Amniotic stem cell (primary cell): ENCODE measurements at regions not wholly inside any gene's neighbourhood (a gene's known extent, or its start where the extent isn't known, plus 50 kb on each side); places are given as distances from the start of the nearest gene placed in this dataset.
"Not testable (repeated sequence)": the region's sequence is repeated elsewhere in the genome, so short reads cannot be mapped to it uniquely, and the experiment has no call there.

ENCODE experiments used
- DNase-seq: peaks from one replicate; lab custom pipeline; 2025; lab: John Stamatoyannopoulos, UW

DNA sequence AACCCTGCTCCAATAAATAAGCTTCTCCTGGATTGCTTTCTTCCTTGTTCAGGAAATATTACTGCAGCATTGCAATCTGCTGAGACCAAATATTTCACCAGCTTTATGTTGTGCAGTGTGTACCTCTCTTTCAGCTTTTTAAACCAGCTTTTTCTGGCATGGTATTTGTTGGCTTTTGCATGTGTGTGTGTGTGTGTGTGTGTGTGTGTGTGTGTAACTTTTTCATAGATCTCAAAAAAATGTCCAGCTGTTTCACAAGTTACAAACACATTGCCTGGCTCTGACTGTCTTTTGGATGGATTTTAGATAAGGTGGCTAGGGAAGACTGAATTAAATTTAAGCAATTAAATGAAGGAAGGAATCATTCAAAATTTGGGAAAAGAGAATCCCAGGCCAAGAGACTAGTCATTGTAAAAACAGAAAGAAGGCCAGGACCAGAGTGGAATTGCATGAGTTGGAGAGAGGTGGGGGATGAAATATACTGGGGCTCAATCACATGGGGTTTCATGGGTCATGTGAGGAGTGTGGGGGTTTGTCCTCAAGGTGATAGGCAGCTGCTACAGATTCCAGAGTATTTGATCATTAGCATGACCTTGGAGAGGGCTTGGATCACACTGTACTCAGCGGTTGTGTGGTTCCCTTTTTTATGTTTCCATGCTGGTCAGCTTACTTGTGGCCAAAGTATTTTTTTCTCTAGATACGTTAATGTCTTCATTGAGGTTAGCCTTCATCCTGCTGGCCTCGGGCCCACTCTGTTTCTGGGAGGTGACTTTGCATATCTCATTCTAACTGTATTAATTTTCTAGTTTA lies 357.7 kb upstream of the BOD1L1 start:
- no peak for DNase-seq

DNA sequence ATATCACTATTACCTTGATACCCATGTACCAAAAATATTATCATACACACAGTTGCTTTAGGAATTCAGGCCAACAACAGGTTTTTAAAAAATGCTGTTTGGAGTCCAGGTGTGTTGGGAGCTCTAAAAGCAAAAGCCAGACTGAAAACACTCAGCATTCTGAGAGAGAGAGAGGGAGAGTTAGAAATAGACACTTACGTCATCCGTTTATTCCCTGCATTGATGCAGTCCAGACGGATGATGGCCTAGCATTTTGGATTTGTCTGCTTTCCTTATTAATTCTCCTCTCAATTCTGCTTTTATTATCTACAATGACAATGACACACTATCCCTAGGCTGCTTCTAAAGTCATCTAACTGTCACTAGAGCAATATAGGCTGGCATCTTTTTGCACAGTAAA lies 358.3 kb upstream of the BOD1L1 start:
- DNase-seq, result no peak

DNA sequence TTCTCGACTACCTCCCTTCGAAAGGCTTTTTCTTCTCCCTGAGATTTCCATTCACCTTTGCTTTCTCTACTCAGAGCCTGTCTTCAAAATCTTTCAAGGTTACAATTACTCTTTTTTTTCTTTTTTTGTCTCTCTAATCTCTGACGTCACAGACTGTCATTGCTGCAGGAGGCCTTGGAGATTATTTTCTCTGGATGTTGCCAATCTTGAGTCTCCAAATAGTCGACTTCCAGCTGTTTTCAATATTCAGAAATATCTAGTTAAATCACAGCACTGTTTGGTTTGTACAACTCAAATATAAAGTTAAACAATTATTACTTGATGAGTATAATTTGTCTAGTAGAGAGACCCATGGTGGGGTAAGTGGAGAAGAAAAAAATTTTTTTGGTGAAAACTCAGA lies 359.0 kb upstream of the BOD1L1 start:
- DNase-seq, result no peak

DNA sequence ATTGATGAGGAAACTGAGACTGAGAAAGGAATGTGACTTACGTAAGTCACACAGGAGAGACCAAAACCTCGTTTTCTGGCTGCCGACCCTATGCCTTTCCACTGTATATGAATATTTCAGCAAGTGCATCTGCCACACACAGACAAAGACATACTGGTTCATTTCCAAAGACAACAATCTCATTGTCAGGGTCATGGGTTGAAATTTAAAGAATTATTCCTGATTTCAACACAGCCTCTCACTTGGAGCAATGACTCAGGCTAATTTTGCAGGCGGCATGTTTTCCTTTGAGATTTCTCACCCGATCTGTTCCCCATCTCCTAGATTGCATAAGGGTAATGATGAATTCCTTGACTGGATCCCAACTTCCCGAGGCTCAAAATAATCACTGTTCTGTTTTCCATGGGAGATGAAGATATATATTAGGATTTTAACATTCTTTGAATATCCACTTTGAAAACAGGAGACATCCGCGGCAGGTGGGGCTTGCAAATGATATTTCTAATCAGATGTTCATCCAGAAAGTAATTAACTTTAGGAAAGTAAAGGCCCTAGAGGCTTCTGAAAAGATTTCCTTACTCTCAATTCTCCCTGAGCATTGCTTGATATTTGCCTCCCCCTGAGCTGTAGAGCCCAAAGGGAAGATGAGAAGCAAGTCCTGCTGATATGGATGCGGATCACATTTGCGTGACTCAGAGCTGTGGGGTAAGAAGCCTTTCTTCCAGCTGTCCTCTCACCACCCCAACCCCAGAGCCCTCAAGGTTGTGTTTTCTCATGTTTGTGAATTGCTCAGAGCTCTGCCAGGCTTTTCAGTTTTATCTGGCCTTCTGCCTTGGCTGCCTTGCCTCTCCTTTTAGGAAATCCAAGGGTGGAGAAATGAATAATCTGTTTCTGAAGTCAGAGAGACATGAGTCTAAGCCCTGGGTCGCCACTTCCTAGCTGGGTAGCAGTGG lies 361.1 kb upstream of the BOD1L1 start:
- peak; percentile 81 for DNase-seq

DNA sequence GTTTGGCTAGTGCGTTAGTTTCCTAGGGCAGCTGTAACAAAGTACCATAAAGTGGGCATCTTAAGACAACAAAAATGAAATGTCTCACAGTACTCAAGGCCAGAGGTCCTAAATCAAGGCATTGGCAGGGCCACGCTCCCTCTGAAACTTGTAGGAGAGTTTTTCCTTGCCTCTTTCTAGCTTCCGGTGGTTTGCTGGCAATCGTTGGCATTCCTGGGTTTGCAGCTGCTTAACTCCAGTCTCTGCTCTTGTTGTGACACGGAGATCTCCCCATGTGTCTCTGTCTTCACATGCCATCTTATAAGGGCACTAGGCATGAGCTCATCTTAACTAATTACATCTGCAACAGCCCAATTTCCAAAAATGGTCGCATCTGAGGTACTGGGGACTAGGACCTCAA lies 362.0 kb upstream of the BOD1L1 start:
- no peak for DNase-seq

DNA sequence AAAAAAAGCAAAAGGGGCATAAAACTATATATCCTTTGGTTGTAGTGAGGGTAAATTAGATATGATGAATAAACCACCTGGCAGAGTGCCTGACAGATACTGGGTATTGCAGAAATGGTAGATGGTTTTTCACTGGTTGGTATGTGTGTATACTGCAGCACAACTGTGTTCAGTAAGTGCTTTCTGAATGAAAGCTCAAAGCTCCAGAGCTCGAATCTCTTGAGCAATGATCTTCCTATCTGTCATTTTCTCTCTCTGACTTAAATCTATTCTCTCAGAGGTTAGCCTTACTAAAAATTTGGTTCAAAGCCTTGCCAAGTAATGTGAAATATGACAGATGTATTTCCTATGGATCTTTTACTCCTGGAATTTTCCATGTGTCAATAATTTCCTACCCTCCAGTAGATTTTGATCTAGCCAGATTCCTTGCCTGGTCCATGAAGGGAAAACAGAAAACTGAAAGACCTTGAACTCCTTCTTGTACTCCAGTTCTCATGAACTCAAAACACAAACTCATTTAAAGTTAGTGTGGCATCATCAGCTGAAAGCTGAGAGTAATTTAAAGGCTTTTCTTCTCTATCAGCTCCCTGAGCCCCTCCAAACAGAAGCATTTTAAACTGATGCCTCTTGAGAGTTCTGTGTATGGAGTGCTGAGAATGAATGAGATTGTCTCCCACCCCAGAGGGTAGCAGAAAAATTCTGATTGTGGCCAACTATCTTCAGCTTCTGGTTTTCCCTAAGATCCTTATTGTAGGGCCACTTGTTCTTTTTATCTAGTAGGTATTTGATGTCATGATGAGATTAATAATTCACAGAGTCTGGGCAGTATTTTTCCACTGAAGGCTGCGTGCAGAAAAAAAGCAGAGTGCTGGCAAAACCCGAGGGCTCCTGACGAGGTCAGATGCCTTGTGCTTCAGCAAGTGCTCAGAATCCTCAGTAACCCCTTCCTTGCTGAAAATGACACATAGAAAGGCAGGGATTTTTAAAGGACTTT lies 363.4 kb upstream of the BOD1L1 start:
- no peak for DNase-seq

DNA sequence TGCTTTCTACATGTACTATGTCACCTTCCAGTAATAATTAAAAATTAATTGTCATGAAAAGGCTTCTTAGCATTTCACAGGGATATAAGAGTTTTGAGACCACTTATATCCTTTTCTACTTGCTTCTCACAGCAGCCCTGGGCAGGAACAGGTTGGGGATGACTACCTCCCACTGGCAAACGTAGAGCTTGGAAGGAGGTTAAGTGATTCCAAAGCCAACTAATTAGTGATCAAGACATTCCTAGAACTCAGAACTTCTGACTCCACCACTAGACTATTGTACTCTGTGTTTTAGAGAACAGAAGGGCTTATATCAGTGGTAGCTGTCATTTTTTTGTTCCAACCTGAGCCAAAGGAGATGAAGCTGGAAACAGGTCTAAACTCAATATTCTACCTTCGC lies 364.5 kb upstream of the BOD1L1 start:
- no peak for DNase-seq

DNA sequence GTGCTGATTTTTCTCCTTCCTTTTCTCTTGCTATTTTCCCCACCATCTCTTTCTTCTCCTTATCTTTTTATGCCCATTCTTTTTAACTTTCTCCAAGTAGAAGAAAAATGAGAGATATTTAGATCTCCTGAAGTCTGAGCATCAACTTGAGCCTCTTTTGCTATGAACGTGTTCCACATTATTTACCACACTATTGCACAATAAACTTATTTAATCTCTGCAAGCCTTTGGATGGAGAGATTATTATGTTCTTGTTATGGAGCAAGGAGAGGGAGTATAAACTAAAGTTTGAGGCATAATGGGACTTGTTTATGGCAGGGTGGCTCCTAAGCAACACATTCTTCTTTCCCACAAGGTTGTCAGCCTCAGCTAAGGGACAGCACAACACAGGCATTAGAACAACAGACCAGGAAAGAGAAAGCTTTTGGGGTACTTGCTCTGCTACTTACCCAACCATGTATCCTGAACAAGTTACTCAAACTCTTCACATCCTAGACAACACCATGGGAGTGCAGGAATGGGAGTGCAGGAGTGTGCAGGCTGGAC lies 365.5 kb upstream of the BOD1L1 start:
- no peak for DNase-seq

DNA sequence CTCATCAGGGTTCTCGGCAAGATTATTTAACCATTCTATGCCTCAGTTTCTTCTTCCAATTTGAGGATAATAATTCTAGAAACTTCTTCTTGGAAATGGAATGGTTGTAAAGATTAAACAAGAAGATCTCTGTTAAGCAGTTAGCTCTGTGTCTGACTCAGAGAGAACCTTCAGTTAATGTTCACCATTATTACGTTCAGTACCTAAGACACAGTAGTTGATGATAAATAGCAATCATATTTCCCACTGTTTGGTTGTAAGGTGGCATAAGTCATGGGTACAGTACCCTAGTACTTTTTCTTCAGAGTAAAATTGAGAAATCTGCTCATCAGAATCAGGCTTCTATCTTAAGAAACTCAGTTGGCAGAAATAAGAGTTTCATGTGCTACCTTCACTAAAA lies 366.5 kb upstream of the BOD1L1 start:
- DNase-seq, result no peak

DNA sequence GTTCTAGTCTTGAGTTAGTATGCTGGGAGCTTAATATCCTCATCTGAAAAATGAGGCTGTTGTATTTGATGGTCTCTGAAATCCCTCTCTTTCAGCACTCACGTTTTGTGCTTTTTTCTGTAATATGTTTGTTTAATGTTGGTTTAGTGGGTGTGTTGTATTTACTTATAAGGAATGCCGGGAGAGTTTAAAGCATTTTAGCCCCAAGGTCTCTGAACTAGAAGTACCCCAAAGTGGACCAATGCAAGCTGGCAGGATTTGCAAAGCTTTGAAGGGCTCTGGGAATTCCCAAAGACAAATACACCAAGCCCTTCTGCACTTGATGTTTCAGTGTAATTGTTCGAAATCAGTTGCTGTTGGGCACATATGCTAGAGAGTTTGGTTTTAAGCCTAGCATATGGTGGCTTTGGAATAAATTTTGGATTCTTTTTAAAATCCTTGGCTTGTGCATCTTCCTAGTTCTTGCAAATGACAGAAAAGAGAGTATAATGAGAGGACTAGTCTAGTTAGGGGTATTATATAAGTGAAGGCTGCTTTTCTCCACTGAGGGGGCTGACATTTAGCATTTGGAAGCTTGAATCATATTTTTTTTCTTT lies 371.4 kb upstream of the BOD1L1 start:
- DNase-seq, result no peak

DNA sequence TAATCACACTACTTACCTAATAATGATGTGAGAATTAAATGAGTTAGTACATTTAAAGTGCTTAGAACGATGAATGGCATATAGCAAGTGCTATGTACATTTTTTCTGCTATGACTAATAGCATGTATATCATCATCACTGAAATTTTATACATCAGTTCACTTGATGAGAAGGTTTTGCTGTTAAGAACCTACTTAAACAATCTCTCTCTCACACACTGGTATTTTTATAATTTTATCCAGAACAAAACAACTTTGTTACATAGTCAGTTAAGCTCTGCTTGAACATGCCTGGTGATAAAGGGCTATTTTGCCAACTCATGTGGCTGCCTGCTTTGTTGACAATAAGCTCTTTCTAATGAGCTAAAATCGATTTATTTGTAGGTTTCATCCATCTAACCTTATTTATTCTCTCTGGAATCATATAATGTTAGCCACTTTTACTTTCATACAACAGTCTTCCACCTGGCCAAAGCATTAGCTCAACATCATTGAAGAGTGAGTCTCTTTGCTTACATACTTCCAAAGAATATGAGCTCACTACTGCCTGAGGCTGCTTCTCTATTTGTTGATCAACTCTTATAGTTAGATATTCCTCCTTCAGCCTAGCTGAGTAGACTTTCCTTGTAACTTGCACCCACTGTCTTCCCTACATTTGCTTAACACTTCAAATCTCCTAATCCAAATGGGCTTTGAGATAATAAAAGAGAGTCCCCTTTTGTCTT lies 372.7 kb upstream of the BOD1L1 start:
- no peak for DNase-seq

DNA sequence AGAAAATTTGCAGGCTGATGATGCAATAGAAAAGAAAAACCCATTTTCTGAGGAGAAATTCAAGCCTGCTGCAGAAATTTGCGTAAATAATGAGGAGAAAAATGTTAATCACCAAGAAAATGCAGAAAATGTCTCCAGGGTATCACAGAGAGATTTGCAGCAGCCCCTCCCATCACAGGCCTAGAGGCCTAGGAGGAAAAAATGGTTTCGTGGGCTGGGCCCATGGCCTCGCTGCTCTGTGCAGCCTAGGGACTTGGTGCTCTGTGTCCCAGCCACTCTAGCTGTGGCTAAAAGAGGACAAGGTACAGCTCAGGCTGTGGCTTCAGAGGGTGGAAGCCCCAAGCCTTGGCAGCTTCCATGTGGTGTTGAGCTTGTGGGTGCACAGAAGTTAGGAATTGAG lies 374.8 kb upstream of the BOD1L1 start:
- DNase-seq, result not testable (repeated sequence)

DNA sequence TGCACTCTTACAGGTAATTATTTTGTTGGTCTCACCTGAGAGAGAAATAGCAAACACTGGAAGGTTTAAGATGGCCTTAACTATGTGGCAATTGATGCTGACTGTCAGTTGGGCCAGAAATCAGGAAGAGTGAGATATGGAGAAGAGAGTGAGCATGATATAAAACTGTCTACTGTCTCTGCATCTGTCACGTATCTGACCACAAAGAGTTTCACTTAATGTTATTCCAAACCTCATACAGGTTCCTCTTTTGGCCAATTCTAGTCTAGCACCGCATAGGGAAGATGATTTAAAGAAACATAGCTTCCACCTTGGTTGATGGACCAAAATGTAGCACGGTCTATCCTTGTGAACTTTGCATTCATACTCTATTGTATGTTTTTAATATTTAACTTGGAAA lies 381.0 kb upstream of the BOD1L1 start:
- no peak for DNase-seq

DNA sequence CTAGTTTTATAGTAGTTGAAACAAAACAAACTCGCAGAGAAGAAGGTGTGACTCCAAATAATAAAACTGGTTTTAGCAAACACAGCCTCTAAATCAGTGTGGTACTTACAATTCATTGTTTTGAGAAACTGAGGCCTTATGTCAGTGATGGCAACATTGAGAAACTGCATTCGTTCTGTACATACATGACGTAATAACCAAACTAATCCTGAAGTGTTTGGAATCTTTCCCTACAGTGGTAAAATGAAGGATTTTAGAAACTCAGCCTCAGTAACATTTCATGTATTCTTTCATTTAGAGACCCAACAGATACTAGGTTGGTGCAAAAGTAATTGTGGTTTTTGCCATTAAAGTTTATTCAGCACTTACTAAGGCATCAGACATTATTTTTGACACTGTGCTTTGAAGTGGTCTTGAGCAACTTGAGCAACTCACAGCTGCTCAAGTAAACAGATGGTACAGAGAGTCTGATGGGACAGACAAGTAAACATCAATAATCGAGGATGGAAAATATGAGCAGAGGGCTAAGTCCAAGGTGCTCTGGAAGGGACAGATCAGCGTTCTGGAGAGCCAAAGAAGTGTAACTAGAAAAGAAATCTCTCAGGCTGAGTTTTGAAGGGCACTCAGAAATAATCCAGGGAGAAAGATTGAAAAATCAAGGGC lies 390.8 kb upstream of the BOD1L1 start:
- DNase-seq, result no peak

DNA sequence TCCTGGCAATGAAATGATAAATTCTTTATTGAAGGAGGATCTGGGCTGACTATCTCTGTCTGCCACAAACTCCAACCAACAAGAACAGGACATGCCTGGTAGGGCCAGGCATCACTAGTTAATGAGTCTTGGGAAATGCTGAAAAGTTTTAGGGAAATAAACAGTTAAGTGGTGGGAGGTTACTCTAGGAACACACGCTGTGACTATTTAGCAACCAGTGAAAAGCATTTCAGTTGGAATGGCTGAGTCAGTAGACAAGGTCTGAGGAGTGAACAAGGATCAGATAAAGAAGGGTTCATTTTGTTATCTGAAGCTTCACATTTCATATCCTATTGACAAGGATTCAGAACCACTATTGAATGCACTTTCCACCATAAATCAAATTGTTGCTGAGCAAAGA lies 394.9 kb upstream of the BOD1L1 start:
- no peak for DNase-seq

DNA sequence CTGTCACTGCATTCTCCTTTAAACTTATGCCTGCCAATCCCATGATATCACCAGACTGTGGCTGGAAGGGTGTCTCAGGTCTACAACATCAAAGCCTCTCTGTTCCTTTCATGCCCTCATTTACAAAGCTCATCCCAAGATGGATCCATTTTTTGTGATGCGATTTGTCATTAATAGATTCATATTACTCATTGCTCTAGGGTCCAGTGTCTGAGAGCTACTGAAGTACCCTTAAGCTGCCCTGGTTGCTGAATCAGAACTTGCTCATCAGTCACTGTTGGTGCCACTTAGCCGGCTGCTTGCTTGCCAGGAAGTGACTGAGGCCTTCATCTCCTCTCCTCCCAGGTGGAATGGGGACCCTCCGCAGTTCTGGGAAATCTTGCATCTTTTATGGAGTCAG lies 395.5 kb upstream of the BOD1L1 start:
- DNase-seq, result no peak

DNA sequence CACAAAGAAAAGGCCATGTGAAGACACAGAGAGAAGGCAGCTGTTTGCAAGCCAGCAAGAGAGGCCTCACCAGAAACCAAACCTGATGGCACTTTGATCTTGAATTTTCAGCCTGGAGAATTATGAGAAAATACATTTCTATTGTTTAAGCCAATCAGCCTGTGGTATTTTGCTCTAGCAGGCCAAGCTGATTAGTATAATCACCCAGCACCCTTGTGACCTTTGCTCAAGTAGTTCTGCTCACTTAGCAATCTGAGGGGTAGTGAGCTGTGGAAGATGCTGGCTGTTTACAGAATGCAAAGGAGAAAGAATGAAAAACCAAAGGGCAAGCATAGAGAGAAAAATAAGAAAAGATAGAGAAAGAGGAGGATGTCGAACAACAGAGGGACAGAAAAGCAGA lies 396.4 kb upstream of the BOD1L1 start:
- DNase-seq, result no peak

DNA sequence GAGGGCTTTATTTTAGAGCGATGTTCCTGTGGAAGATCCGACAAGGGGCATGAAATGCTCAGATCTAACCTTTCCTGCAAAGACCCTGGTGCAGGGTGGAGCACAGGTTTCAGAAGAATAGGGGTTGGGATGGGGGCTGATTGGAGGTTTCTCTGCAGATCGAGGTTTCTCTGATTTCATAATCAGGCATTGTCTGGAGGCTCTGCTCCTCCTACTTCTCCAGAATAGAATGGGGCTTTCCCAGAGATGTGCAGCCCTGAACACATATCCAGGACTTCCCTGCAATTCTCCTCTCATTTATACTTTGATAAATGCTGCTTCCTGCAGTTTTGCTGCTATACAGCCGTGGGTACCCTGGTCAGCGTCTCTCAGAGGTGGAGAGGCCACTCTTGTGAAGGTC lies 397.6 kb upstream of the BOD1L1 start:
- DNase-seq, result no peak

DNA sequence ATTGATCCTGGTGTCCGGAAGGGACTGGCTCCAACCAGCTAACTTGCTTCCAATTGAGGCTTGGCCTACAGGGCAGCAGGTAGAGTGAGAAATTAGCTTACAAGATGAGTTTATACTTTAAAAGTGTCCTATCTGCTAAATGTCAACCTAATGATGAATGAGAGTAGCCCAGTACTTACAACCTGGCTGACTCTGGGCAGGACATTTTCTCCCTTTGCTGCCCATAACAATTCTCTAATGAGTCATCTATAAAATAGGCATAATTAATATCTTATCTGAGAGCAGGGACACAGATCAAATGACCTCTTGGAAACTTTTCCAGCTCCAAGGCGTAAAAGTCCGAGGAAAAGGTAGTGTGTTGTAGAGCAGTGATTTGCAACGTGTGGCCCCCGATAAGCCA lies 398.4 kb upstream of the BOD1L1 start:
- no peak for DNase-seq

DNA sequence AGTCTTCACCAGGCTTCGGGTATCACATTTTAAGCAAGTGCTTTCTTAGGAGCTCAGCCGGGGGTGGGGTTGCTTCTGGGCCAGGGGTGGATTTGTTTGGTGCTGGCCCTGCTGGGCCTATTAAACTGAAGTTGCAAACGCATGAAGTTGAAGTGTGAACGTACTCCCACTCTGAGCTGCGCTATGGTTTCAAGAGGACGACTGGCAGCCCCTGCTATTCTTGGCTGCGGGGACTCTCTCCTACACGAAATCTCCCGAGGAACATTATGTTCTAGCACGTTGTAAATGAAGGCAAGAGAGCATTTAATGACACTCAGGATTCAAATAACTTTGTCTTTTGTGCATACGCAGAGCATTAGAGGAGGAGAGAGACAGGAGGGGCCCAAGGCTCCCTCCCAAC lies 401.3 kb upstream of the BOD1L1 start:
- no peak for DNase-seq
